NCI-H187 (cell line): ENCODE measurements at regions not wholly inside any gene's neighbourhood (a gene's known extent, or its start where the extent isn't known, plus 50 kb on each side); places are given as distances from the start of the nearest gene placed in this dataset.
"Not testable (repeated sequence)": the region's sequence is repeated elsewhere in the genome, so short reads cannot be mapped to it uniquely, and the experiment has no call there.

Experiments used
- DNase-seq, 2 experiments: peaks; one replicate each; lab custom pipeline; 2025; lab: John Stamatoyannopoulos, UW

- DNase-seq = peak in 1 of 2 experiments; percentile 68
Observed at GRCh38 chr13:111005808-111006505, 91.1 kb upstream of the ANKRD10 start.

- DNase-seq = no peak
Observed at GRCh38 chr13:111005364-111005763, 90.5 kb upstream of the ANKRD10 start.

- DNase-seq = no peak
Observed at GRCh38 chr13:111004444-111004843, 89.6 kb upstream of the ANKRD10 start.

GRCh38 chr13:111001636-111002035, 86.8 kb upstream of the ANKRD10 start:
- no peak for DNase-seq

- DNase-seq = no peak
Observed at GRCh38 chr13:110993788-110994187, 78.9 kb upstream of the ANKRD10 start.

- no peak for DNase-seq
Observed at GRCh38 chr13:110991991-110992508, 77.2 kb upstream of the ANKRD10 start.

GRCh38 chr13:110989331-110989730, 74.5 kb upstream of the ANKRD10 start:
- no peak for DNase-seq

- no peak for DNase-seq
Observed at GRCh38 chr13:110985541-110985940, 70.7 kb upstream of the ANKRD10 start.

- DNase-seq = no peak
Observed at GRCh38 chr13:110984798-110985197, 69.9 kb upstream of the ANKRD10 start.

- DNase-seq = no peak
Observed at GRCh38 chr13:110984381-110984780, 69.5 kb upstream of the ANKRD10 start.

GRCh38 chr13:110983241-110983640, 68.4 kb upstream of the ANKRD10 start:
- DNase-seq = no peak

GRCh38 chr13:110981379-110981778, 66.5 kb upstream of the ANKRD10 start:
- no peak for DNase-seq

- DNase-seq = no peak
Observed at GRCh38 chr13:110980921-110981320, 66.1 kb upstream of the ANKRD10 start.

- not testable (repeated sequence) for DNase-seq
Observed at GRCh38 chr13:110979149-110979548, 64.3 kb upstream of the ANKRD10 start.

GRCh38 chr13:110978390-110978789, 63.5 kb upstream of the ANKRD10 start:
- DNase-seq = no peak

- no peak for DNase-seq
Observed at GRCh38 chr13:110976785-110977184, 61.9 kb upstream of the ANKRD10 start.

GRCh38 chr13:110973007-110973700, 58.3 kb upstream of the ANKRD10 start:
- no peak for DNase-seq

GRCh38 chr13:110971486-110971885, 56.6 kb upstream of the ANKRD10 start:
- DNase-seq = no peak

- DNase-seq = not testable (repeated sequence)
Observed at GRCh38 chr13:110967156-110967855, 52.4 kb upstream of the ANKRD10 start.

- DNase-seq = no peak
Observed at GRCh38 chr13:110965755-110966134, 50.9 kb upstream of the ANKRD10 start.

- no peak for DNase-seq
Observed at GRCh38 chr13:110965038-110965754, 50.3 kb upstream of the ANKRD10 start.
